ENCODE measurements at regions not wholly inside any gene's neighbourhood (a gene's known extent, or its start where the extent isn't known, plus 50 kb on each side); places are given as distances from the start of the nearest gene placed in this dataset.

DNA sequence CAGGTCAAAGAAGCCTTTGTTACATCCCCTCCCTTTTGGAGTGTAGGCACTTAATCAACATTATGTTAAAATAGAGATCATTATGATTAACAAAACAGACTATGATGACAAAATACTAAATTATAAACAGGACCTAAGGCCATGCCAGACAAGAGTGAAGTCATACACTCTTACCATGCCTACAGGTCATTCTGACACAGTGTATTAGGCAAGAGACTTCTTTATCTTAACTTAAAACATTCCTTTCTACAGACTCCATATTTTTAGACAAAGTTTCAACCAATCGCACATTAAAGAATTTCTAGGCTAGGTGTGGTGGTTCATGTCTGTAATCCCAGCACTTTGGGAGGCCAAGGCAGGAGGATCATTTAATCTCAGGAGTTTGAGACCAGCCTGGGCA, 128.6 kb upstream of the SLC34A2 start:
- H3K4me3 ChIP-seq (ENCODE audit: low read length) = no peak overlapping the region
- TF ChIP-seq, protein P1, sequence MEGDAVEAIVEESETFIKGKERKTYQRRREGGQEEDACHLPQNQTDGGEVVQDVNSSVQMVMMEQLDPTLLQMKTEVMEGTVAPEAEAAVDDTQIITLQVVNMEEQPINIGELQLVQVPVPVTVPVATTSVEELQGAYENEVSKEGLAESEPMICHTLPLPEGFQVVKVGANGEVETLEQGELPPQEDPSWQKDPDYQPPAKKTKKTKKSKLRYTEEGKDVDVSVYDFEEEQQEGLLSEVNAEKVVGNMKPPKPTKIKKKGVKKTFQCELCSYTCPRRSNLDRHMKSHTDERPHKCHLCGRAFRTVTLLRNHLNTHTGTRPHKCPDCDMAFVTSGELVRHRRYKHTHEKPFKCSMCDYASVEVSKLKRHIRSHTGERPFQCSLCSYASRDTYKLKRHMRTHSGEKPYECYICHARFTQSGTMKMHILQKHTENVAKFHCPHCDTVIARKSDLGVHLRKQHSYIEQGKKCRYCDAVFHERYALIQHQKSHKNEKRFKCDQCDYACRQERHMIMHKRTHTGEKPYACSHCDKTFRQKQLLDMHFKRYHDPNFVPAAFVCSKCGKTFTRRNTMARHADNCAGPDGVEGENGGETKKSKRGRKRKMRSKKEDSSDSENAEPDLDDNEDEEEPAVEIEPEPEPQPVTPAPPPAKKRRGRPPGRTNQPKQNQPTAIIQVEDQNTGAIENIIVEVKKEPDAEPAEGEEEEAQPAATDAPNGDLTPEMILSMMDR (conservative IDR thresholded peaks at IDR 0.05; ENCODE audit: low read length) = no peak
- DNase-seq (ENCODE audit: low read depth) = no peak

DNA sequence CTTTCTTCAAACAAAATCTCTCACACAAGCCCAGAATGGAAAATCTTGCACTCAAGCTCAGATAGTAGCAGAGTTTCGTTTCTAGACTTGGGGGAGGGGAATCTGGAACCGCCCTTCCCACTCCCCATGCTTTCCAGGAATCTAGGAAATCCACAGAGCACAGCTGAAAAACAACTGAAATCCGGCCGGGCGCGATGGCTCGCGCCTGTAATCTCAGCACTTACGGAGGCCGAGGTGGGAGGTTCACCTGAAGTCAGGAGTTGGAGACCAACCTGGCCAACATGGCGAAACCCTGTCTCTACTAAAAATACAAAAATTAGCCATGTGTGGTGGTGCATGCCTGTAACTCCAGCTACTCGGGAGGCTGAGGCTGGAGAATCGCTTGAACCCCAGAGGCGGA, 127.3 kb upstream of the SLC34A2 start:
- no peak for DNase-seq (ENCODE audit: low read depth)
- TF ChIP-seq, protein P1 (conservative IDR thresholded peaks at IDR 0.05; ENCODE audit: low read length) = no peak
- no peak overlapping the region for H3K4me3 ChIP-seq (ENCODE audit: low read length)

DNA sequence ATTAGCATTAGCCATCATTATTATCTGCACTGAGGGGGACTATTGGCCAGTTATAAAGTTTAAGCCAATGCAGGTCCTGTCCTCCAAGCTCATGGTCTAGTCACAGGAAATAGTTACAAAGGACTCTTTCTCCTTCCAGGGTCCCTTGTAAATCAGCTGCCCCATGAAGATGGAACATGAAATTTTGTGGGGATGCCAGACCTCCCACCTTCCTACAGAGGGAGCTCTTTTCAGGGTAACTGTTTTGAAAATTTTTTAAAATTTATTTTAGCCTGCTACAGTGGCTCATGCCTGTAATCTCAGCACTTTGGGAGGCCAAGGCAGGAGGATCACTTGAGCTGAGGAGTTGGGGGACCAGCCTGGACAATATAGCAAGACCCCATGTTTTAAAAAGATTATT, 124.4 kb upstream of the SLC34A2 start:
- DNase-seq (ENCODE audit: low read depth) = no peak

DNA sequence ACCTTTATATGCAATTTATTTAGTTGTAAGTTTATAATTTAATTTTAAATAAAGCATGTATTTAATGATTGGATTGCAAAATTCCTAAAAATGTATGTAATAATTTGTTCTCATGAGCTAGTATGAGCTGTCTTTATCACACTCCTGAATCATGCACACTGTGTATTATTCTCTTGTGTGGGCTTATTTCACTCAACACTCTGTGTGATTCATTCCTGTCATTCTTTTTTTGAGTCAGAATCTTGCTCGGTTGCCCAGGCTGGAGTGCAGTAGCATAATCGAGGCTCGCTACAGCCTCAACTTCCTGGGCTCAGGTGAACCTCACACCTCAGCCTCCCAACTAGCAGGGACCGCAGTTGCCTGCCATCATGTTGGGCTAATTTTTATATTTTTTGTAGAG, 123.1 kb upstream of the SLC34A2 start:
- DNase-seq (ENCODE audit: low read depth) = no peak
- TF ChIP-seq, protein P1 (conservative IDR thresholded peaks at IDR 0.05; ENCODE audit: low read length) = no peak
- no peak overlapping the region for H3K4me3 ChIP-seq (ENCODE audit: low read length)

More for the DNA sequence above, 124.4 kb upstream of the SLC34A2 start:
- H3K4me3 ChIP-seq (ENCODE audit: low read length) = no peak overlapping the region
- TF ChIP-seq, protein P1 (conservative IDR thresholded peaks at IDR 0.05; ENCODE audit: low read length) = peak; percentile 38

DNA sequence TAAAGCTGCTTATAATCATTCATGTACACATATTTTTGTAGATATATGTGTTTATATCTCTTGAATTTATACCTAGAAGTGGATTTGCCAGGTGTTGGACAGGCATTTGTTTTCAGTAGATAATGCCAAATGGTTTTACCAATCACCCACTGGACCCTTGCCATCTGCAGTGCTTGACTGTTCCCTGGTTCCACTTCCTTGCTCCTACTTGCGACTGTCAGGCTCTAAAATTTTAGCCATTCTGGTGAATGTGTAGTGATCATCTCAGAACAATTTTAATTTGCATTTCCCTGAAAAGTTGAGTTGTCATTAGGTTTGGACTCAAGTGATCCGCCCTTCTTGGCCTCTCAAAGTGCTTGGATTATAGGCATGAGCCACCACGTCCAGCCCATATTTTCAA, 122.4 kb upstream of the SLC34A2 start:
- TF ChIP-seq, protein P1 (conservative IDR thresholded peaks at IDR 0.05; ENCODE audit: low read length) = no peak
- DNase-seq (ENCODE audit: low read depth) = no peak
- H3K4me3 ChIP-seq (ENCODE audit: low read length) = no peak overlapping the region

DNA sequence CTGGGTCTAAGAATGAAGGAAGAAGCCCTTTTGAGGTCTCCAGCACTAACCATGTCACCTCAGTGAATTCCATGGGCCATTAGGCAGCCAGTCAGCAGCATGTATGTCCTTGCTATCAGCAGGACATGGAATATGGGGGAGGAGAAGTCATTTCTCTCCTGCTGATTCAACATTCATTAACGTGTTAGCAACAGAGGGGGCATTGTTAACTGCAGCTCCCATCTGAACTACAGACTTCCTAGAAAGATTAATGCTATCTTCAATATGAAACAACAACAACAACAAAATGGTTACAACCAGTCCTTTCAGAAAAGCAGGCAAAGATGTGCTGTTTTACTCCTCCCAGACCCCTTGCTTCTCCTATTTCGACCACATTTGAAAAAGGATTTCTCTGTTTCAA, 120.4 kb upstream of the SLC34A2 start:
- DNase-seq (ENCODE audit: low read depth) = no peak
- TF ChIP-seq, protein P1 (conservative IDR thresholded peaks at IDR 0.05; ENCODE audit: low read length) = no peak
- H3K4me3 ChIP-seq (ENCODE audit: low read length) = no peak overlapping the region

DNA sequence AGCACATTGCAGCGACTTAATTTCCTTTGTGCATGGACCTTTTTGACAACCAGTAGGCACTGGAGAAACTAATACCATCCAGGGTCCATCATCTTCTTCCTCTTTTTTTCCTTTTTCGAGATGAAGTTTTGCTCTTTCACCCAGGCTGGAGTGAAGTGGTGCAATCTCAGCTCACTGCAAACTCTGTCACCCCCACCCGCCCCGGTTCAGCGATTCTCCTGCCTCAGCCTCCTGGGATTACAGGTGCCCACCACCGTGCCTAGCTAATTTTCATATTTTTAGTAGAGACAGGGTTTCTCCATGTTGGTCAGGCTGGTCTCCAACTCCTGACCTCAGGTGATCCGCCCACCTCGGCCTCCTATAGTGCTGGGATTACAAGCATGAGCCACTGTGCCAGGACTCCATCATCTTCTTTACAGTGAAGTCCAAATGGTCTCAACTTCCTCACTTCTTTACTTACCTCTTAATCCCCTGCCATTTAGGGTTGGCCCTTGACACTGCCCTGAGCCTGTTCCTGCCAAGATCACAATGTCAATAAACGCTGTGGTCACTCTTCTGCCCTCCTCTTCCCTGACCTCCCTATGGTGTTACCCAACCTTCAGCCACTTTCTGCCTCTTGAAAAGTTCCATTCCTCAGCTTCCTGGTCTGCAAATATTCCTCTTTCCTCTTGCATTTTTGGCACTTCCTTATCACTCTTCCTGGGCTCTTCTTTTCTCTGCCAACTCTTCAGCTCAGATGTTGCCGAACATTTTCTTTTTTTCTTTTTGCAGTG, 119.8 kb upstream of the SLC34A2 start:
- TF ChIP-seq, protein P1 (conservative IDR thresholded peaks at IDR 0.05; ENCODE audit: low read length) = no peak
- DNase-seq (ENCODE audit: low read depth) = no peak
- H3K4me3 ChIP-seq (ENCODE audit: low read length) = no peak overlapping the region

Data from AG10803 (cell line).